HepG2 (cell line): ENCODE measurements at regions not wholly inside any gene's neighbourhood (a gene's known extent, or its start where the extent isn't known, plus 50 kb on each side); places are given as distances from the start of the nearest gene placed in this dataset.

Source experiments
- ATAC-seq: fragments of 200-7000 bp; cut with Tn5 transposase; 3 replicates; pipeline ENCODE4 v1.9.1; 2020; ENCODE audit warnings: mild to moderate bottlenecking, moderate library complexity
- BruUV-seq: library from RNA; stranded (reverse); fragments of 400-500 nt; replicated peaks from 2 replicates; lab custom pipeline; 2021; lab: Mats Ljungman, UMichigan
- CTCF ChIA-PET: fragments of 300-600 bp; formaldehyde crosslinking; extraction: SDS; loops from one replicate; lab custom pipeline; 2021; ENCODE audit warnings: low total read pairs, inconsistent platforms, low intra/inter-chr PET ratio; lab: Yijun Ruan, JAX
- POLR2A ChIA-PET: fragments of 350-600 bp; sonication (Branson Sonifier 250); formaldehyde crosslinking; loops from one replicate; lab custom pipeline; 2020; ENCODE audit warnings: antibody characterized with exemption, inconsistent platforms; lab: Yijun Ruan, JAX
- DNase-seq: peaks from one replicate; pipeline ENCODE4 v3.0.0-alpha.2; 2015; ENCODE audit warnings: low spot score
- FAIRE-seq: peaks from 3 replicates; lab custom pipeline; 2011; peaks lifted over from hg19 to GRCh38; lab: Jason Lieb, UNC
- H2AFZ ChIP-seq: one replicate; pipeline ENCODE4 v1.6.1; 2011; ENCODE audit warnings: low read length, inconsistent platforms
- H3K27ac ChIP-seq: fragments of 300-600 bp; 3 replicates; pipeline ENCODE4 v1.8.0; 2011; ENCODE audit warnings: mixed run types, mild to moderate bottlenecking, mixed read lengths, low read length, inconsistent platforms; ENCODE audit not compliant: insufficient read depth; ENCODE audit errors: extremely low read length
- H3K27me3 ChIP-seq, 2 experiments: fragments of 200-600 bp in 1 of 2; 2 replicates in 1 of 2; 3 replicates in 1 of 2; pipeline versions ENCODE4 v1.6.0 to v1.8.0; 2011; ENCODE audit warnings: low read length in 2 of 2, mild to moderate bottlenecking in 2 of 2, moderate library complexity in 2 of 2, inconsistent platforms in 1 of 2; ENCODE audit not compliant: insufficient read depth in 2 of 2, control insufficient read depth in 1 of 2
- H3K36me3 ChIP-seq, 2 experiments: fragments of 200-600 bp in 1 of 2; replicated peaks in 1 of 2; 2 replicates in 1 of 2; 3 replicates in 1 of 2; pipeline versions ENCODE4 v1.5.1 to v1.8.0; 2011; ENCODE audit warnings: low read length in 2 of 2, inconsistent platforms in 1 of 2; ENCODE audit not compliant: insufficient read depth in 2 of 2, control insufficient read depth in 1 of 2
- H3K4me1 ChIP-seq: 2 replicates; pipeline ENCODE4 v1.5.1; 2012; ENCODE audit warnings: low read length, inconsistent platforms; ENCODE audit not compliant: insufficient read depth
- H3K4me2 ChIP-seq: 2 replicates; pipeline ENCODE4 v1.6.0; 2011; ENCODE audit warnings: low read depth, low read length, inconsistent platforms
- H3K4me3 ChIP-seq, 3 experiments: fragments of 200-600 bp in 1 of 3; sonication (generic), shearing (Covaris generic) in 1 of 3; replicated peaks in 1 of 3; 2 replicates each; pipeline ENCODE4 v1.5.1; 2011 to 2016; ENCODE audit warnings: low read length in 3 of 3, inconsistent platforms in 2 of 3, low read depth in 2 of 3, mild to moderate bottlenecking in 2 of 3, control low read depth in 1 of 3, mixed read lengths in 1 of 3; ENCODE audit not compliant: insufficient read depth in 1 of 3
- H3K79me2 ChIP-seq: one replicate; pipeline ENCODE4 v1.6.1; 2011; ENCODE audit warnings: low read length, inconsistent platforms; ENCODE audit not compliant: insufficient read depth
- H3K9ac ChIP-seq: 2 replicates; pipeline ENCODE4 v1.6.0; 2011; ENCODE audit warnings: mild to moderate bottlenecking, low read depth, low read length, inconsistent platforms; ENCODE audit not compliant: insufficient read depth
- H3K9me3 ChIP-seq: 2 replicates; pipeline ENCODE4 v1.5.1; 2012; ENCODE audit warnings: mild to moderate bottlenecking, low read length
- H4K20me1 ChIP-seq: 2 replicates; pipeline ENCODE4 v1.6.0; 2011; ENCODE audit warnings: inconsistent platforms, mild to moderate bottlenecking, low read length, moderate library complexity; ENCODE audit not compliant: insufficient read depth
- ATF6 ChIP-seq: sonication (generic); formaldehyde crosslinking; conservative IDR thresholded peaks from 2 replicates; pipeline ENCODE4 v1.4.0; 2020; ENCODE audit warnings: missing genetic modification reagents
- ATF7-NPFF ChIP-seq: sonication (generic); formaldehyde crosslinking; IDR thresholded peaks from 2 replicates; pipeline ENCODE4 v1.8.1; 2023; ENCODE audit warnings: mild to moderate bottlenecking, low read depth, missing genetic modification reagents, moderate library complexity
- CC2D1A ChIP-seq: sonication (generic); formaldehyde crosslinking; IDR thresholded peaks from 2 replicates; pipeline ENCODE4 v1.8.1; 2023; ENCODE audit warnings: mild to moderate bottlenecking, missing genetic modification reagents
- GABPA ChIP-seq, 2 experiments: IDR thresholded peaks; 2 replicates each; pipeline ENCODE4 v1.6.1; 2011 to 2016; ENCODE audit warnings: low read depth in 2 of 2, low read length in 1 of 2, missing biosample characterization in 1 of 2, missing genetic modification characterization in 1 of 2
- GABPB1 ChIP-seq: IDR thresholded peaks from 2 replicates; pipeline ENCODE4 v1.6.1; 2016; ENCODE audit warnings: mild to moderate bottlenecking, missing genetic modification reagents, moderate library complexity, missing compliant biosample characterization
- GLI4 ChIP-seq: sonication (generic); formaldehyde crosslinking; IDR thresholded peaks from 2 replicates; pipeline ENCODE4 v1.5.1; 2020; ENCODE audit warnings: missing genetic modification reagents, mild to moderate bottlenecking, moderate library complexity, borderline replicate concordance
- HBP1 ChIP-seq: IDR thresholded peaks from 2 replicates; pipeline ENCODE4 v1.6.1; 2016; ENCODE audit warnings: low read depth, control low read depth
- HNRNPH1 ChIP-seq: fragments of 200-400 bp; formaldehyde crosslinking; optimal IDR thresholded peaks from 2 replicates; pipeline ENCODE3; 2017; ENCODE audit warnings: mild to moderate bottlenecking, low read depth, low read length
- HOXD1 ChIP-seq: sonication (generic); formaldehyde crosslinking; IDR thresholded peaks from 2 replicates; pipeline ENCODE4 v1.5.0; 2020; ENCODE audit warnings: missing genetic modification reagents
- MBNL3 ChIP-seq: fragments of 250-450 bp; sonication (Bioruptor Pico); conservative IDR thresholded peaks from 2 replicates; pipeline ENCODE4 v1.8.0; 2022; ENCODE audit warnings: mild to moderate bottlenecking, inconsistent platforms
- NFATC3 ChIP-seq: sonication (generic); formaldehyde crosslinking; IDR thresholded peaks from 2 replicates; pipeline ENCODE4 v1.5.1; 2020; ENCODE audit warnings: mild to moderate bottlenecking, missing genetic modification reagents
- PHF20 ChIP-seq: sonication (generic); formaldehyde crosslinking; IDR thresholded peaks from 2 replicates; pipeline ENCODE4 v1.5.0; 2020; ENCODE audit warnings: mild to moderate bottlenecking, missing genetic modification reagents
- ZNF256 ChIP-seq: sonication (generic); formaldehyde crosslinking; conservative IDR thresholded peaks from 2 replicates; pipeline ENCODE4 v1.4.0; 2020; ENCODE audit warnings: missing genetic modification reagents
- ZNF30 ChIP-seq: sonication (generic); formaldehyde crosslinking; IDR thresholded peaks from 2 replicates; pipeline ENCODE4 v1.5.0; 2020; ENCODE audit warnings: mild to moderate bottlenecking, missing genetic modification reagents
- ZNF574 ChIP-seq: sonication (generic); formaldehyde crosslinking; IDR thresholded peaks from 2 replicates; pipeline ENCODE4 v1.4.0; 2020; ENCODE audit warnings: missing genetic modification reagents
- WGBS: methylation state at CpG from one replicate; pipeline ENCODE4 v1.1.6; 2017; ENCODE audit warnings: low lambda C conversion rate; 5-methylcytosine and 5-hydroxymethylcytosine counted together
- in situ Hi-C: cut with HindIII; loops from 2 replicates; pipeline ENCODE4 v1.10.0; 2017; ENCODE audit warnings: low pct_unique_long_range_greater_than_20kb; ENCODE audit not compliant: extremely low pct_ligation_motif_present
- intact Hi-C: fragments of 100-400 bp; cut with micrococcal nuclease; formaldehyde crosslinking; loops from one replicate; pipeline ENCODE4 v1.10.0; 2022; ENCODE audit not compliant: unreplicated experiment

- no peak for TF ChIP-seq ZNF574 (CRISPR knock-in tag)
Observed at GRCh38 chr6:28766426-28766825, 157.4 kb downstream of the TRIM27 start (continued).

GRCh38 chr6:28767133-28767532 lies 156.7 kb downstream of the TRIM27 start:
- intact Hi-C loops: no loop called here
- WGBS: 19% methylated on average over 4 of the region's 4 CpGs
- H3K79me2 ChIP-seq: no peaks in the 10 kb centered on the region
- DNase-seq (no peak), FAIRE-seq (no peak), ATAC-seq (no peak)
- no peaks in the 10 kb centered on the region for H3K9me3 ChIP-seq
- CTCF ChIA-PET: no interaction called here
- H3K4me1 ChIP-seq: no peaks in the 10 kb centered on the region
- in situ Hi-C loops: no loop called here
- H3K4me3 ChIP-seq: no peak overlapping the region
- no peak overlapping the region for H2AFZ ChIP-seq
- H4K20me1 ChIP-seq: no peaks in the 10 kb centered on the region
- peaks cover 8 to 76% of the 10 kb centered on the region in 2 experiments; a peak in 4 of 5 replicates for H3K27me3 ChIP-seq
- H3K9ac ChIP-seq: no peak overlapping the region
- TF ChIP-seq PHF20 (no peak), ZNF30 (no peak), ZNF256 (CRISPR knock-in tag) (no peak), GABPA (IDR thresholded peaks at IDR 0.05; ENCODE audit: low read depth, low read length) (no peak), GABPA (CRISPR knock-in tag; IDR thresholded peaks at IDR 0.05; ENCODE audit: low read depth) (no peak), ATF6 (CRISPR knock-in tag) (no peak), HBP1 (CRISPR knock-in tag) (no peak), HNRNPH1 (no peak), HOXD1 (CRISPR knock-in tag) (no peak), MBNL3 (CRISPR knock-in tag) (no peak), ATF7-NPFF (CRISPR knock-in tag) (no peak), NFATC3 (CRISPR knock-in tag) (no peak), GLI4 (CRISPR knock-in tag) (no peak), CC2D1A (CRISPR knock-in tag) (no peak), GABPB1 (CRISPR knock-in tag) (no peak)
- TF ChIP-seq, all 625 proteins: peak for 0
- no TSS peak for BruUV-seq
- POLR2A ChIA-PET: no interaction called here
- H3K27ac ChIP-seq: no peak overlapping the region
- H3K4me2 ChIP-seq: no peak overlapping the region
- no peaks in the 10 kb centered on the region for H3K36me3 ChIP-seq
